ENCODE measurements at regions not wholly inside any gene's neighbourhood (a gene's known extent, or its start where the extent isn't known, plus 50 kb on each side); places are given as distances from the start of the nearest gene placed in this dataset.

DNA sequence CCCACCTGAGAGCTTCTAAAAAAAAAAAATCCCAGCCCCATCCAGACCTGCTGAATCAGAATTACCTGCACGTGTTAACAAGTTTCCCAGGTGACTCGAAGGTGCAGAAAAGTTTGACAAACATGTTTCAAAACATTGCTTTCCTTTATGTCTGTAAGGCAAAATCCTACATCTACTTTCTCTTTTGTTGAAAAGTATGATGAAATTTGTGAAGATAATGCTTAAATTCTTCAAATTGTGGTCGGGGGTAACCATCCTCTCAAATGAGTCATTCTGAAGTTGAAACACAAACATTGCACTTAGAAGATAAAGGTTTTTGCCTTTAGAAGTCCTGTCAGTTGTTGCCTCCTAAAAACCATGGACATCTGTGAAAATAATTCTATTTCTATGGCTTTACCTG is 429.7 kb downstream of the EPHA7 start:
- TF ChIP-seq POLR2A (IDR thresholded peaks at IDR 0.05) = no peak
- TF ChIP-seq, protein P1, sequence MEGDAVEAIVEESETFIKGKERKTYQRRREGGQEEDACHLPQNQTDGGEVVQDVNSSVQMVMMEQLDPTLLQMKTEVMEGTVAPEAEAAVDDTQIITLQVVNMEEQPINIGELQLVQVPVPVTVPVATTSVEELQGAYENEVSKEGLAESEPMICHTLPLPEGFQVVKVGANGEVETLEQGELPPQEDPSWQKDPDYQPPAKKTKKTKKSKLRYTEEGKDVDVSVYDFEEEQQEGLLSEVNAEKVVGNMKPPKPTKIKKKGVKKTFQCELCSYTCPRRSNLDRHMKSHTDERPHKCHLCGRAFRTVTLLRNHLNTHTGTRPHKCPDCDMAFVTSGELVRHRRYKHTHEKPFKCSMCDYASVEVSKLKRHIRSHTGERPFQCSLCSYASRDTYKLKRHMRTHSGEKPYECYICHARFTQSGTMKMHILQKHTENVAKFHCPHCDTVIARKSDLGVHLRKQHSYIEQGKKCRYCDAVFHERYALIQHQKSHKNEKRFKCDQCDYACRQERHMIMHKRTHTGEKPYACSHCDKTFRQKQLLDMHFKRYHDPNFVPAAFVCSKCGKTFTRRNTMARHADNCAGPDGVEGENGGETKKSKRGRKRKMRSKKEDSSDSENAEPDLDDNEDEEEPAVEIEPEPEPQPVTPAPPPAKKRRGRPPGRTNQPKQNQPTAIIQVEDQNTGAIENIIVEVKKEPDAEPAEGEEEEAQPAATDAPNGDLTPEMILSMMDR (IDR thresholded peaks at IDR 0.05) = no peak
